Endothelial cell of umbilical vein (primary cell): ENCODE measurements at regions not wholly inside any gene's neighbourhood (a gene's known extent, or its start where the extent isn't known, plus 50 kb on each side); places are given as distances from the start of the nearest gene placed in this dataset.

Experiments used
- BruUV-seq: library from RNA; stranded (reverse); fragments of 400-500 nt; replicated peaks from 2 replicates; lab custom pipeline; 2021; lab: Mats Ljungman, UMichigan
- CTCF ChIA-PET: fragments of 300-600, 350-600 bp; sonication (Branson Sonifier 250); formaldehyde crosslinking; loops from one replicate; lab custom pipeline; 2021; ENCODE audit warnings: antibody characterized with exemption, inconsistent platforms; lab: Charles Lee
- POLR2A ChIA-PET: fragments of 300-600, 350-600 bp; sonication (Branson Sonifier 250); formaldehyde crosslinking; loops from one replicate; lab custom pipeline; 2021; ENCODE audit warnings: antibody characterized with exemption, inconsistent platforms; lab: Charles Lee
- DNase-seq: peaks from one replicate; pipeline ENCODE4 v3.0.0-alpha.2; 2011; ENCODE audit warnings: low read depth, low spot score
- FAIRE-seq: peaks from 2 replicates; lab custom pipeline; 2011; peaks lifted over from hg19 to GRCh38; lab: Jason Lieb, UNC
- H2AFZ ChIP-seq: 2 replicates; pipeline ENCODE4 v1.6.0; 2012; ENCODE audit warnings: low read depth, low read length, control low read depth, inconsistent platforms
- H3K27ac ChIP-seq: 2 replicates; pipeline ENCODE4 v1.5.1; 2011; ENCODE audit warnings: low read depth, mild to moderate bottlenecking, control low read depth, low read length, moderate library complexity; ENCODE audit not compliant: insufficient read depth
- H3K27me3 ChIP-seq, 2 experiments: 2 replicates each; pipeline versions ENCODE4 v1.6.0 to v1.6.1; 2011; ENCODE audit warnings: low read length in 2 of 2, mixed read lengths in 1 of 2; ENCODE audit not compliant: control insufficient read depth in 2 of 2, insufficient read depth in 2 of 2
- H3K36me3 ChIP-seq, 2 experiments: 2 replicates in 1 of 2; 3 replicates in 1 of 2; pipeline ENCODE4 v1.5.1; 2011; ENCODE audit warnings: low read length in 2 of 2, mild to moderate bottlenecking in 1 of 2, moderate library complexity in 1 of 2; ENCODE audit not compliant: control insufficient read depth in 2 of 2, insufficient read depth in 2 of 2; ENCODE audit errors: extremely low read depth in 1 of 2
- H3K4me1 ChIP-seq: 3 replicates; pipeline ENCODE4 v1.5.1; 2011; ENCODE audit warnings: mild to moderate bottlenecking, low read length; ENCODE audit not compliant: control insufficient read depth, insufficient read depth; ENCODE audit errors: extremely low read depth
- H3K4me2 ChIP-seq: 2 replicates; pipeline ENCODE4 v1.6.1; 2011; ENCODE audit warnings: low read length, control low read depth, mixed read lengths; ENCODE audit not compliant: insufficient read depth
- H3K4me3 ChIP-seq, 3 experiments: fragments of 200-600 bp in 1 of 3; sonication (generic), shearing (Covaris generic) in 1 of 3; replicated peaks in 1 of 3; 2 replicates each; pipeline ENCODE4 v1.5.1; 2011 to 2016; ENCODE audit warnings: control low read depth in 3 of 3, low read length in 3 of 3, mild to moderate bottlenecking in 2 of 3, inconsistent platforms in 1 of 3, low read depth in 1 of 3, moderate library complexity in 1 of 3; ENCODE audit not compliant: insufficient read depth in 1 of 3
- H3K79me2 ChIP-seq: 2 replicates; pipeline ENCODE4 v1.6.0; 2012; ENCODE audit warnings: low read length, inconsistent platforms; ENCODE audit not compliant: control insufficient read depth, insufficient read depth
- H3K9ac ChIP-seq: replicated peaks from 2 replicates; pipeline ENCODE3; 2011; ENCODE audit warnings: low read length, control low read depth; ENCODE audit not compliant: insufficient read depth; ENCODE audit errors: extremely low read depth
- H3K9me1 ChIP-seq: replicated peaks from 3 replicates; pipeline ENCODE4 v1.6.0; 2011; ENCODE audit warnings: mild to moderate bottlenecking, low read length; ENCODE audit not compliant: control insufficient read depth, insufficient read depth; ENCODE audit errors: extremely low read depth
- H3K9me3 ChIP-seq: replicated peaks from 2 replicates; pipeline ENCODE4 v1.5.1; 2012; ENCODE audit warnings: low read length, inconsistent platforms; ENCODE audit not compliant: control insufficient read depth, insufficient read depth
- H4K20me1 ChIP-seq: replicated peaks from 2 replicates; pipeline ENCODE3; 2011; ENCODE audit warnings: mild to moderate bottlenecking, low read length; ENCODE audit not compliant: control insufficient read depth, insufficient read depth; ENCODE audit errors: extremely low read depth
- EZH2 ChIP-seq: IDR thresholded peaks from 2 replicates; pipeline ENCODE4 v1.6.1; 2012; ENCODE audit warnings: borderline replicate concordance, low read depth, mild to moderate bottlenecking, moderate library complexity, low read length, inconsistent platforms; ENCODE audit not compliant: severe bottlenecking
- FOS ChIP-seq: IDR thresholded peaks from 2 replicates; pipeline ENCODE4 v1.6.1; 2011; ENCODE audit warnings: mild to moderate bottlenecking, low read length, moderate library complexity, borderline replicate concordance; ENCODE audit not compliant: insufficient read depth
- GATA2 ChIP-seq: IDR thresholded peaks from 2 replicates; pipeline ENCODE4 v1.7.0; 2011; ENCODE audit warnings: low read depth, mild to moderate bottlenecking, moderate library complexity, mixed read lengths, low read length; ENCODE audit not compliant: insufficient read length, insufficient read depth
- JUN ChIP-seq: IDR thresholded peaks from 2 replicates; pipeline ENCODE4 v1.6.1; 2011; ENCODE audit warnings: borderline replicate concordance, low read depth; ENCODE audit not compliant: insufficient read length, insufficient read depth
- MAX ChIP-seq: IDR thresholded peaks from 2 replicates; pipeline ENCODE4 v1.6.1; 2011; ENCODE audit not compliant: insufficient read depth, insufficient read length
- MYC ChIP-seq: IDR thresholded peaks from one replicate; pipeline ENCODE4 v1.6.1; 2011; ENCODE audit warnings: mild to moderate bottlenecking, low read depth, low read length
- POLR2A ChIP-seq: IDR thresholded peaks from 2 replicates; pipeline ENCODE4 v1.6.1; 2012; ENCODE audit warnings: low read depth, mild to moderate bottlenecking, control low read depth, low read length
- POLR2AphosphoS5 ChIP-seq: IDR thresholded peaks from 2 replicates; pipeline ENCODE4 v1.6.1; 2012; ENCODE audit warnings: low read depth, mild to moderate bottlenecking, control low read depth, low read length, moderate library complexity; ENCODE audit not compliant: insufficient read depth
- dilution Hi-C: fragments of 300-500 bp; cut with MboI; formaldehyde crosslinking; loops from one replicate; pipeline ENCODE4 v1.15.0; 2019; ENCODE audit warnings: low sequenced_read_pairs; ENCODE audit not compliant: extremely low pct_ligation_motif_present
- intact Hi-C: fragments of 100-400 bp; cut with micrococcal nuclease; formaldehyde crosslinking; loops from one replicate; pipeline ENCODE4 v1.10.0; 2022

DNA sequence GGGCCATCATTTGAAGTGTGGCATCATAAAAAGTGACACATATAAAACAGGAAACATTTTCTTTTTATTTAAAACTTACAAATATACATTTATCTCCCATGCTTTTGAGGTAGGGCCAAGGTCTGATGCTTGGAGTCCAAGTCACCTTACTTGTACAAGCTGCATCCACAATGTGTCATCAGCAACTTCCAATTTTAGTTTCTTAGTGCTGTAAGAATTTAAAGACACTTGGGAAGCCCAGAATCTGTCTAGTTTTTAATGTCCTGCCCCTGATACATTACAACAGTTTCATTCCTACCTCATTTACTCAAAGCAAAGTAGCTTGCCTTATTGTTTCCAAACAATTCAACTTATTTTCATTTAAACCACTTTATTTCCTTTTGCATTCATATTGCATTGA, 297.7 kb downstream of the MTX2 start:
- ChIA-PET POLR2A (interaction anchor here (1.5 kb wide), 1 partner anchor 46 kb away, joined by 4 read pairs; no protein-coding TSS in a partner anchor), CTCF (interaction anchor here (0.7 to 6.0 kb wide), 12 partner anchors 9 to 598 kb away, joined by 3 to 43 read pairs (median 6); no protein-coding TSS in a partner anchor)
- dilution Hi-C loops (loop anchor here (25.0 kb wide), 1 partner anchor 570 kb away; no protein-coding TSS in a partner anchor), intact Hi-C loops (loop anchor here (1.0 kb wide), 2 partner anchors 16 to 70 kb away; no protein-coding TSS in a partner anchor)
- TF ChIP-seq POLR2A (no peak), MYC (no peak), GATA2 (no peak), POLR2AphosphoS5 (no peak), FOS (no peak), MAX (no peak), JUN (no peak), EZH2 (no peak)
- Histone ChIP-seq H3K9me1 (no peaks in the 10 kb centered on the region), H3K4me1 (peaks cover 15% of the 10 kb centered on the region), H3K9me3 (no peaks in the 10 kb centered on the region), H3K9ac (no peak overlapping the region), H4K20me1 (no peaks in the 10 kb centered on the region), H3K79me2 (no peaks in the 10 kb centered on the region), H3K36me3 (no peaks in the 10 kb centered on the region), H3K27ac (no peak overlapping the region), H3K4me3 (no peak overlapping the region), H3K27me3 (no peaks in the 10 kb centered on the region), H2AFZ (no peak overlapping the region), H3K4me2 (no peak overlapping the region)
- no TSS peak for BruUV-seq
- no peak for FAIRE-seq
- DNase-seq = peak; percentile 7
